ENCODE measurements at regions not wholly inside any gene's neighbourhood (a gene's known extent, or its start where the extent isn't known, plus 50 kb on each side); places are given as distances from the start of the nearest gene placed in this dataset.

GRCh38 chr6:98669371-98669770, 165.0 kb upstream of the POU3F2 start:
- Mint-ChIP-seq H3K27ac (no peak overlapping the region), H3K36me3 (no peaks in the 10 kb centered on the region), H3K4me1 (no peaks in the 10 kb centered on the region), H3K9me3 (no peaks in the 10 kb centered on the region), H3K27me3 (no peaks in the 10 kb centered on the region), H3K4me3 (no peak overlapping the region)

- no peaks in the 10 kb centered on the region for H3K4me1 Mint-ChIP-seq
- H3K4me3 Mint-ChIP-seq: no peak overlapping the region
- H3K9me3 Mint-ChIP-seq: no peaks in the 10 kb centered on the region
- H3K36me3 Mint-ChIP-seq: no peaks in the 10 kb centered on the region
- no peaks in the 10 kb centered on the region for H3K27me3 Mint-ChIP-seq
- H3K27ac Mint-ChIP-seq: no peak overlapping the region
These were observed 164.2 kb upstream of the POU3F2 start for GRCh38 chr6:98670045-98670746.

DNA sequence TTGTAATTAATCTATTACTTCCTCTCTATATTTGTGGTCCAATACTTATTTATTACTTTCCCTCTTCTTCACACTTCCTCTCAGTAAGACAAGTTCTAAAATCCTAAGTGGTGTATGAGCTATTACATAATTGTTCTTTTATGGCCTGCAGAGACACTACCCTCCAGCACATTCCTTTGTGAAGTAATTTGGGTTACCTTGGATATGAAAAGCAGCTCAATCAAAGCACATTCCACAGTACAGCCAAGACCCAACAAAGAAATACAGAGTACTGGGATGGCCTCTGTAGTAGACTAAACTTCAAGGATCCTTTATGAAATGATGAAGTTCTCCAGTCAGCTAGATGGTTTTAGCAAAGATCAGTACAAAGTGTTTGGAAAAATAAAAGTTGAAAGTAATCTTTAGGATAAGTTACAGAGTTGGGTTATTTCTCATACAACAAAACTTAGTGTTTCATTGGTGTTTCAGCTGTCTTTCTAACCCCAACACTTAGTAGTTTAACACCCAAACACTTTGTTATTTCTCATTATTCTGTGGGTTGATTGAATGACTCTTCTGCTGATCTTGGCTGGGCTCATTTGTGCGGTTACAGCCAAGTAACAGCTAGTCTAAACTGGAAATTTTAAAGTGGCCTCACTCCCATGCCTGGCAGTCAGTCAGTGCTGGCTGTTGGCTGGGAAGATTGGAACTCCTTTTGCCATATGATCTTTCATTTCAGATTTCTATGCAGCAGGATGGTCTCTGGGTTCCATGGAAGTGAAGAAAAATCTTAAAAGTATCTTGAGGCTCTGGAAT, 161.5 kb upstream of the POU3F2 start:
- H3K27me3 Mint-ChIP-seq: no peaks in the 10 kb centered on the region
- no peaks in the 10 kb centered on the region for H3K4me1 Mint-ChIP-seq
- H3K27ac Mint-ChIP-seq: peak overlapping the region in 1 of 3 donors; percentile 59

GRCh38 chr6:98678481-98678880, 155.9 kb upstream of the POU3F2 start:
- Mint-ChIP-seq H3K27ac (peak overlapping the region in 1 of 3 donors; percentile 35), H3K27me3 (no peaks in the 10 kb centered on the region), H3K4me3 (no peak overlapping the region), H3K36me3 (no peaks in the 10 kb centered on the region), H3K4me1 (no peaks in the 10 kb centered on the region), H3K9me3 (peaks cover 0 to 5% (median 3%) of the 10 kb centered on the region in 3 donors)

More for the DNA sequence above, 161.5 kb upstream of the POU3F2 start:
- Mint-ChIP-seq H3K4me3 (no peak overlapping the region), H3K36me3 (no peaks in the 10 kb centered on the region), H3K9me3 (peaks cover 0 to 3% (median 0%) of the 10 kb centered on the region in 3 donors)

DNA sequence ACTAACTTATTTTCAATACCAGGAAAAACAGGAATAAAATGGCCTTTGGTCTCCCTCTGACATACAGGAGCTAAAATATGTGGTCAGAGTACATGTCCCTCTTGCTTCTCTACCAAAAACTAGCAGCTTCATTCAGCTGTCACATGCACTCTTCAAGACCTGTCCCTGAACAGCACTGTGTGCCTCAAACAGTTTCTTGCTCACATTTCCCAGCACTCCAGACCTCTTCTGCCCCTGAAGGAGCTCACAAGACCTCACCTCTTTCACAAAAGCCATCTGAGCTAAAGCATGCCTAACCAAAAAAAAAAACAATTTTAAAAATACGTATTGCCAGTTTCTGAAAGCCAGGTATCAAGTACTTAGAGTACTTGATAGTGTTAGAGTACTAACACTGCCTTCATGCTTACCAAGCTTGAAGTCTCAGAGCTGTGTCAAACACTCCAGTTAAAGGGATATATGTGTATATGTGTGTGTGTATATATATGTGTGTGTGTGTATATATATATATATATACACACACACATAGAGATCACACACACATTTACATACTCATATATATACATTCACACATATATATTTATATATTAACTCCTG, 148.3 kb upstream of the POU3F2 start:
- Mint-ChIP-seq H3K9me3 (no peaks in the 10 kb centered on the region), H3K27ac (no peak overlapping the region), H3K4me3 (peak overlapping the region in 1 of 4 donors; percentile 9), H3K27me3 (peaks cover 1% of the 10 kb centered on the region), H3K4me1 (no peaks in the 10 kb centered on the region), H3K36me3 (no peaks in the 10 kb centered on the region)

- Mint-ChIP-seq H3K9me3 (no peaks in the 10 kb centered on the region), H3K36me3 (no peaks in the 10 kb centered on the region)
These were observed 146.6 kb upstream of the POU3F2 start for GRCh38 chr6:98687752-98688151.

GRCh38 chr6:98695091-98695801, 139.1 kb upstream of the POU3F2 start:
- Mint-ChIP-seq H3K4me1 (no peaks in the 10 kb centered on the region), H3K27me3 (no peaks in the 10 kb centered on the region), H3K9me3 (no peaks in the 10 kb centered on the region), H3K4me3 (no peak overlapping the region), H3K36me3 (no peaks in the 10 kb centered on the region), H3K27ac (no peak overlapping the region)

More at GRCh38 chr6:98687752-98688151, 146.6 kb upstream of the POU3F2 start:
- Mint-ChIP-seq H3K27ac (no peak overlapping the region), H3K4me3 (no peak overlapping the region), H3K27me3 (peaks cover 1% of the 10 kb centered on the region), H3K4me1 (no peaks in the 10 kb centered on the region)

DNA sequence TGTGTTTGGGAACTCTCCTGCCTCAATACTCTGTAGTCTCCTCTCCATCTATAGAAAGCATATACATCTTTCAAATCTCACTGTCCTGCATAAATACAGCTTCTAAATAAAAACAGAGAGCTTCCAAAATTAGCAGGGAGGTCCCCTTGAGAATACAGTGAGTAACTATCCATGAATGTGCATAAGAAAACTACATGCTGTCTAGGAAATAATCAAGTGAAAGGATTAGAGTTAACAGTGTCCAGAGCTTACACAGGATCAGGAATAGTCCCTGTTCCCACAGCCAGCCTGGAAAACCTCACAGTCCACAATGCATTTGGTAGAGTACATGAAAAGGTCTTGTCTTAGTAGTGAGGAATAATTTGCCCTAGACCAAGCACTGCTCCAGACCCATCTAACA, 123.0 kb upstream of the POU3F2 start:
- H3K27ac Mint-ChIP-seq: no peak overlapping the region
- H3K4me1 Mint-ChIP-seq: no peaks in the 10 kb centered on the region
- no peaks in the 10 kb centered on the region for H3K27me3 Mint-ChIP-seq
- no peak overlapping the region for H3K4me3 Mint-ChIP-seq
- peaks cover 2% of the 10 kb centered on the region for H3K36me3 Mint-ChIP-seq
- no peaks in the 10 kb centered on the region for H3K9me3 Mint-ChIP-seq

DNA sequence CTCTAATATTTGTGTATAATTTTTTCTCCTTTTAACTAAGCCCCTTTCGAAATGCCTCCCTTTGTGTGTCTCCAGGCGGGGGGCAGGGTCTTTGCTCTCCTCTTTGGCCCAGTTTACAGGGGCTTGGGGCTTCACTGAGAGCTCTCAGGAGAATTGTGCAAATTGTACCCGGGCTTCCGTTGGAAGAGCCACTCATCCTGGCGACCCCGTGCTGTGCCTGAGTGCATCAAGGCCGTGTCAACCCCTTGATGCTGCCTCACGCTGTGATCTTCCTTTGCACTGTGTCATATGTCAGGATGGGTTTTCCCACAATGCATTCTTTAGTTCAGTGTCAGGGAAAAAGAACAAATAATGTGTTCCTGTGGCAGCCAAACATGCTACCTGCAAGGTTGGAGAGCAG, 118.0 kb upstream of the POU3F2 start:
- Mint-ChIP-seq H3K9me3 (no peaks in the 10 kb centered on the region), H3K36me3 (peaks cover 4% of the 10 kb centered on the region), H3K4me1 (no peaks in the 10 kb centered on the region), H3K4me3 (no peak overlapping the region), H3K27me3 (no peaks in the 10 kb centered on the region), H3K27ac (no peak overlapping the region)

DNA sequence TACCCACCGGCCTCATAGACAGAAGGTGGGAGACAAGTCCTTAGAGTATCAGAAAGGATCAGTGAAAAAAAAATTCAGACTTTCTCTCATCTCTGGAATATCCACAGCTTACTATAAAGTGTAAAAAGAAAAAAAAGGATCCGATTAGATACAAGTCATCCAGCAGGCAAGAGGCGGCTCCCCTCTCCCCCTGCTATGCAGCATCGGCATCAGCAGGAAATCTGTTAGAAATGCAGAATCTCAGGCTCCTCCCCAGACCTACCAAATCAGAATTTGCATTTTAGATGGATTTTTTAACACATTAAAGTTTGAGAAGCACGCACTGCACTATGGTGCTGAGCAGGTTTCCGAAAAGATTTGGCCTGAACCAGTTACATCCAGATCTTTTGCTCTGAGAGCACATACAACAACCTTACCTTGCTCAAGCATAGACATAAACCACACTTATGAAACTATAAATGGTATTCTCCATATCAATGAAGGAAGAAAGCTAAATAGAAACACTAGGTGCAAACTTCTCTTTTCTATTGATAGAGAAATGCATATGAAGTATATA, 117.0 kb upstream of the POU3F2 start:
- Mint-ChIP-seq H3K4me1 (no peaks in the 10 kb centered on the region), H3K27ac (no peak overlapping the region), H3K36me3 (peaks cover 3% of the 10 kb centered on the region), H3K9me3 (no peaks in the 10 kb centered on the region), H3K27me3 (peaks cover 4% of the 10 kb centered on the region), H3K4me3 (no peak overlapping the region)

DNA sequence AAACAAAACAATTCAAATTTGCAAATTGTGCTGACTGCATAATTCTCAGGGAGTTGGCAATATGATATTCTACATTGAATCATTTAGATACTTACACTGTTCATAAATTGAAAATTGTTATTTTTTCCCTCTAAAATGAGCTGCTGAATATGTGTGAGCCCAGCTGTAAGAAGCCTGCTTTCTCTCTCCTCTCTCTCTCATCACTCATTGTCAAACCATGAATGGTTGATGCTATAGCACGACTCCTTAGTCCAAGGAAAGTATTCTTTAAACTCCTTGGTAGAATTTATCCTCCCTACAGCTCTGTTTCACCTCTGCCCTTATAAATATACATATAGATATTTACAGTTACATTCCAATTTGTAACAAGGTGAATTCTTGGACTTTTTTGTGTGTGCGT, 116.4 kb upstream of the POU3F2 start:
- peaks cover 4% of the 10 kb centered on the region for H3K27me3 Mint-ChIP-seq
- no peak overlapping the region for H3K27ac Mint-ChIP-seq
- H3K36me3 Mint-ChIP-seq: peaks cover 3% of the 10 kb centered on the region
- H3K4me3 Mint-ChIP-seq: no peak overlapping the region
- no peaks in the 10 kb centered on the region for H3K4me1 Mint-ChIP-seq
- H3K9me3 Mint-ChIP-seq: no peaks in the 10 kb centered on the region

GRCh38 chr6:98724537-98724936, 109.8 kb upstream of the POU3F2 start:
- Mint-ChIP-seq H3K27ac (no peak overlapping the region), H3K4me3 (no peak overlapping the region), H3K9me3 (peaks cover 2 to 9% (median 4%) of the 10 kb centered on the region in 3 donors), H3K36me3 (peaks cover 3% of the 10 kb centered on the region), H3K27me3 (peaks cover 4% of the 10 kb centered on the region), H3K4me1 (no peaks in the 10 kb centered on the region)

DNA sequence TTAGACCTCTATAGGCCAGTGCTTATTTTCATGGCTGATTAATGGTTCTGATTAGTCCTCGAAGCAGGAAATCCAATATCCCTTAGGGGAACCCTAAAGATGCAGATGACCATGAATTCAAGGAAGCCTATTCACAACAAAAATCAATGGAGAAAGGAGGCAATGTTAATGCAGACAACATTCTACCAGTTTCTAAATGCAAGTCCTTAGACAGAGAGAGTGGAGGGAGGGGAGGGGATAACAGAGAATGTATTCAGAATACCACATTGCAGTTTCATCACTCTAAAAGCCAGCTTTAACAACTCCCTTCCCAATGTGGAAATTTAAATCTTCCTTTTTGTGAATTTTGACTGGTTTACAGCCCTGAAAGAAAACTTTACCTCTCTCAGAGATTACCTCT, 87.1 kb upstream of the POU3F2 start:
- Mint-ChIP-seq H3K4me1 (no peaks in the 10 kb centered on the region), H3K9me3 (peaks cover 0 to 4% (median 3%) of the 10 kb centered on the region in 3 donors), H3K27me3 (no peaks in the 10 kb centered on the region), H3K36me3 (no peaks in the 10 kb centered on the region), H3K4me3 (no peak overlapping the region), H3K27ac (no peak overlapping the region)

- H3K9me3 Mint-ChIP-seq: peaks cover 2 to 7% (median 3%) of the 10 kb centered on the region in 3 donors
- no peak overlapping the region for H3K27ac Mint-ChIP-seq
- no peaks in the 10 kb centered on the region for H3K4me1 Mint-ChIP-seq
- H3K4me3 Mint-ChIP-seq: no peak overlapping the region
- no peaks in the 10 kb centered on the region for H3K36me3 Mint-ChIP-seq
- H3K27me3 Mint-ChIP-seq: no peaks in the 10 kb centered on the region
These were observed 86.4 kb upstream of the POU3F2 start for GRCh38 chr6:98747960-98748359.

GRCh38 chr6:98759459-98759858, 74.9 kb upstream of the POU3F2 start:
- Mint-ChIP-seq H3K27me3 (peaks cover 4% of the 10 kb centered on the region), H3K36me3 (no peaks in the 10 kb centered on the region), H3K4me3 (no peak overlapping the region), H3K27ac (no peak overlapping the region), H3K9me3 (peaks cover 2 to 8% (median 7%) of the 10 kb centered on the region in 3 donors), H3K4me1 (peaks cover 0 to 5% (median 0%) of the 10 kb centered on the region in 3 donors)
